Natural killer cell (primary cell): ENCODE measurements at regions not wholly inside any gene's neighbourhood (a gene's known extent, or its start where the extent isn't known, plus 50 kb on each side); places are given as distances from the start of the nearest gene placed in this dataset.

Source experiments
- ATAC-seq, 3 donors: fragments of 150-1000 bp in 2 of 3; fragments of 200-7000 bp in 1 of 3; cut with Tn5 transposase; 1 replicate in 1 of 3; 2 replicates in 2 of 3; pipeline ENCODE4 v1.10.0; 2021; ENCODE audit warnings: mild to moderate bottlenecking in 2 of 3, moderate library complexity in 2 of 3
- DNase-seq, 2 donors: peaks; one replicate each; pipeline versions ENCODE4 v3.0.0 to v3.0.0-alpha.2; 2013 to 2021; ENCODE audit warnings: mixed read lengths in 1 of 2
- H3K27ac ChIP-seq: one replicate; pipeline ENCODE4 v1.5.1; 2013; ENCODE audit warnings: mild to moderate bottlenecking, low read length
- H3K27me3 ChIP-seq: one replicate; pipeline ENCODE4 v1.6.1; 2013; ENCODE audit warnings: low read length; ENCODE audit not compliant: control insufficient read depth, insufficient read depth
- H3K36me3 ChIP-seq: one replicate; pipeline ENCODE4 v1.6.1; 2013; ENCODE audit warnings: low read length; ENCODE audit not compliant: control insufficient read depth, insufficient read depth
- H3K4me1 ChIP-seq: one replicate; pipeline ENCODE4 v1.6.1; 2013; ENCODE audit warnings: low read length; ENCODE audit not compliant: control insufficient read depth, insufficient read depth
- H3K4me3 ChIP-seq: one replicate; pipeline ENCODE4 v1.5.1; 2013; ENCODE audit warnings: low read length
- H3K9me3 ChIP-seq: one replicate; pipeline ENCODE4 v1.6.1; 2013; ENCODE audit warnings: low read length; ENCODE audit not compliant: control insufficient read depth, insufficient read depth
- H3K27ac Mint-ChIP-seq, 2 donors: one replicate each; pipeline ENCODE4 v1.8.0; 2022; ENCODE audit warnings: mild to moderate bottlenecking in 2 of 2, mixed read lengths in 2 of 2, moderate library complexity in 1 of 2
- H3K27me3 Mint-ChIP-seq, 2 donors: one replicate each; pipeline ENCODE4 v1.8.0; 2022; ENCODE audit warnings: low read depth in 2 of 2, mixed read lengths in 2 of 2
- H3K36me3 Mint-ChIP-seq: one replicate; pipeline ENCODE4 v1.8.0; 2022; ENCODE audit warnings: mixed read lengths
- H3K4me1 Mint-ChIP-seq, 2 donors: one replicate each; pipeline ENCODE4 v1.8.0; 2022; ENCODE audit warnings: mixed read lengths in 2 of 2
- H3K4me3 Mint-ChIP-seq: one replicate; pipeline ENCODE4 v1.8.0; 2022; ENCODE audit warnings: mild to moderate bottlenecking, moderate library complexity, mixed read lengths
- H3K9me3 Mint-ChIP-seq, 2 donors: one replicate each; pipeline ENCODE4 v1.8.0; 2022; ENCODE audit warnings: mixed read lengths in 2 of 2
- CTCF ChIP-seq: fragments of 200-600 bp; IDR thresholded peaks from one replicate; pipeline ENCODE4 v1.8.0; 2022; ENCODE audit warnings: antibody characterized with exemption
- WGBS: methylation state at CpG from one replicate; pipeline ENCODE4 v1.1.7; 2013; ENCODE audit warnings: missing lambda C conversion rate; ENCODE audit not compliant: insufficient coverage; 5-methylcytosine and 5-hydroxymethylcytosine counted together
- intact Hi-C: fragments of 100-400 bp; cut with micrococcal nuclease; formaldehyde crosslinking; loops from one replicate; pipeline ENCODE4 v1.14.2; 2022

- H3K4me1 Mint-ChIP-seq: no peaks in the 10 kb centered on the region
- no peak overlapping the region for H3K27ac Mint-ChIP-seq
- H3K4me3 ChIP-seq: no peak overlapping the region
- DNase-seq (no peak), ATAC-seq (no peak)
- H3K36me3 Mint-ChIP-seq: no peaks in the 10 kb centered on the region
- peaks cover 11 to 13% of the 10 kb centered on the region in 2 donors for H3K27me3 Mint-ChIP-seq
- H3K36me3 ChIP-seq: no peaks in the 10 kb centered on the region
- no peaks in the 10 kb centered on the region for H3K27me3 ChIP-seq
- H3K4me3 Mint-ChIP-seq: no peak overlapping the region
- TF ChIP-seq CTCF: no peak
- 90% methylated on average over 11 of the region's 11 CpGs for WGBS
- H3K9me3 Mint-ChIP-seq: no peaks in the 10 kb centered on the region
- no peaks in the 10 kb centered on the region for H3K4me1 ChIP-seq
- no peaks in the 10 kb centered on the region for H3K9me3 ChIP-seq
- intact Hi-C loops: no loop called here
- no peak overlapping the region for H3K27ac ChIP-seq
These were observed 396.0 kb upstream of the C2CD4B start for GRCh38 chr15:62561059-62561519.

- WGBS: 93% methylated on average over 8 of the region's 8 CpGs
- no peak for DNase-seq
- H3K36me3 ChIP-seq: no peaks in the 10 kb centered on the region
- Mint-ChIP-seq H3K36me3 (no peaks in the 10 kb centered on the region), H3K9me3 (no peaks in the 10 kb centered on the region), H3K4me1 (no peaks in the 10 kb centered on the region), H3K4me3 (no peak overlapping the region), H3K27me3 (peaks cover 7 to 13% of the 10 kb centered on the region in 2 donors), H3K27ac (no peak overlapping the region)
- no peaks in the 10 kb centered on the region for H3K27me3 ChIP-seq
- no peak for ATAC-seq
- no peak overlapping the region for H3K4me3 ChIP-seq
- no peak for TF ChIP-seq CTCF
- no peak overlapping the region for H3K27ac ChIP-seq
- H3K9me3 ChIP-seq: no peaks in the 10 kb centered on the region
- H3K4me1 ChIP-seq: no peaks in the 10 kb centered on the region
- intact Hi-C loops: no loop called here
These were observed 396.5 kb upstream of the C2CD4B start for GRCh38 chr15:62561571-62561970.

- intact Hi-C loops: no loop called here
- H3K27ac ChIP-seq: no peak overlapping the region
- no peak overlapping the region for H3K4me3 ChIP-seq
- TF ChIP-seq CTCF: no peak
- no peaks in the 10 kb centered on the region for H3K9me3 Mint-ChIP-seq
- peaks cover 5 to 13% of the 10 kb centered on the region in 2 donors for H3K27me3 Mint-ChIP-seq
- no peaks in the 10 kb centered on the region for H3K27me3 ChIP-seq
- H3K4me1 ChIP-seq: no peaks in the 10 kb centered on the region
- DNase-seq (no peak), ATAC-seq (no peak)
- no peaks in the 10 kb centered on the region for H3K4me1 Mint-ChIP-seq
- no peak overlapping the region for H3K4me3 Mint-ChIP-seq
- H3K36me3 ChIP-seq: no peaks in the 10 kb centered on the region
- no peak overlapping the region for H3K27ac Mint-ChIP-seq
- 86% methylated on average over 3 of the region's 4 CpGs for WGBS
- H3K36me3 Mint-ChIP-seq: no peaks in the 10 kb centered on the region
- H3K9me3 ChIP-seq: no peaks in the 10 kb centered on the region
These were observed 400.0 kb upstream of the C2CD4B start for GRCh38 chr15:62564886-62565633.

GRCh38 chr15:62565634-62566026, 400.5 kb upstream of the C2CD4B start:
- Histone ChIP-seq H3K27ac (no peak overlapping the region), H3K27me3 (no peaks in the 10 kb centered on the region), H3K4me3 (no peak overlapping the region), H3K36me3 (no peaks in the 10 kb centered on the region), H3K9me3 (no peaks in the 10 kb centered on the region), H3K4me1 (no peaks in the 10 kb centered on the region)
- Mint-ChIP-seq H3K27ac (no peak overlapping the region), H3K9me3 (no peaks in the 10 kb centered on the region), H3K4me1 (no peaks in the 10 kb centered on the region), H3K4me3 (no peak overlapping the region), H3K36me3 (no peaks in the 10 kb centered on the region), H3K27me3 (peaks cover 10 to 13% of the 10 kb centered on the region in 2 donors)
- TF ChIP-seq CTCF: no peak
- no peak for ATAC-seq
- 87% methylated on average over 3 of the region's 3 CpGs for whole genome bisulfite sequencing
- intact Hi-C loops: no loop called here
- no peak for DNase-seq
